MM.1S (cell line): ENCODE measurements at regions not wholly inside any gene's neighbourhood (a gene's known extent, or its start where the extent isn't known, plus 50 kb on each side); places are given as distances from the start of the nearest gene placed in this dataset.

Experiments
- DNase-seq: peaks from one replicate; pipeline ENCODE4 v3.0.0-alpha.2; 2015
- H2AFZ ChIP-seq: fragments of 300-600 bp; sonication (generic); 2 replicates; pipeline ENCODE4 v1.6.0; 2016; ENCODE audit warnings: antibody characterized with exemption, low read length
- H3F3A ChIP-seq: fragments of 300-600 bp; sonication (generic); 2 replicates; pipeline ENCODE4 v1.6.1; 2016; ENCODE audit warnings: mild to moderate bottlenecking, antibody characterized with exemption, low read length, moderate library complexity, mixed read lengths; ENCODE audit not compliant: insufficient read depth
- H3K27ac ChIP-seq: fragments of 300-600 bp; sonication (generic); 2 replicates; pipeline ENCODE4 v1.5.1; 2016; ENCODE audit warnings: mild to moderate bottlenecking, low read length
- H3K27me3 ChIP-seq: fragments of 300-600 bp; sonication (generic); replicated peaks from 2 replicates; pipeline ENCODE4 v1.6.0; 2016; ENCODE audit warnings: low read length; ENCODE audit not compliant: insufficient read depth
- H3K36me3 ChIP-seq: fragments of 300-600 bp; sonication (generic); replicated peaks from 2 replicates; pipeline ENCODE4 v1.6.1; 2016; ENCODE audit warnings: mild to moderate bottlenecking, low read length, mixed read lengths; ENCODE audit not compliant: insufficient read depth
- H3K4me1 ChIP-seq: fragments of 300-600 bp; sonication (generic); 2 replicates; pipeline ENCODE4 v1.6.1; 2016; ENCODE audit warnings: low read length, mixed read lengths
- H3K4me2 ChIP-seq: fragments of 300-600 bp; sonication (generic); 2 replicates; pipeline ENCODE4 v1.6.0; 2016; ENCODE audit warnings: low read depth, low read length
- H3K4me3 ChIP-seq: fragments of 300-600 bp; sonication (generic); 2 replicates; pipeline ENCODE4 v1.5.1; 2016; ENCODE audit warnings: low read length, mixed read lengths
- H3K79me2 ChIP-seq: fragments of 300-600 bp; sonication (generic); 2 replicates; pipeline ENCODE4 v1.6.1; 2016; ENCODE audit warnings: mixed run types, low read length, mixed read lengths
- H3K9ac ChIP-seq: fragments of 300-600 bp; sonication (generic); 2 replicates; pipeline ENCODE4 v1.6.1; 2016; ENCODE audit warnings: low read length, mixed read lengths
- H3K9me2 ChIP-seq: fragments of 300-600 bp; sonication (generic); replicated peaks from 2 replicates; pipeline ENCODE4 v1.6.1; 2016; ENCODE audit warnings: mild to moderate bottlenecking, low read length, mixed read lengths; ENCODE audit not compliant: insufficient read depth
- H3K9me3 ChIP-seq: fragments of 300-600 bp; sonication (generic); replicated peaks from 2 replicates; pipeline ENCODE4 v1.6.1; 2016; ENCODE audit warnings: mild to moderate bottlenecking, low read length, mixed read lengths; ENCODE audit not compliant: insufficient read depth
- H4K20me1 ChIP-seq: fragments of 300-600 bp; sonication (generic); 2 replicates; pipeline ENCODE4 v1.6.1; 2016; ENCODE audit warnings: mild to moderate bottlenecking, low read length, moderate library complexity, mixed read lengths; ENCODE audit not compliant: insufficient read depth
- CTCF ChIP-seq: fragments of 300-600 bp; sonication (generic); IDR thresholded peaks from 2 replicates; pipeline ENCODE4 v1.5.1; 2016; ENCODE audit warnings: antibody characterized with exemption, low read length, mixed read lengths
- EZH2 ChIP-seq: fragments of 300-600 bp; sonication (generic); optimal IDR thresholded peaks from 2 replicates; pipeline ENCODE3; 2017; ENCODE audit warnings: low read depth, mild to moderate bottlenecking, antibody characterized with exemption, low read length, mixed read lengths
- EZH2phosphoT487 ChIP-seq: fragments of 300-600 bp; sonication (generic); IDR thresholded peaks from 2 replicates; pipeline ENCODE4 v1.6.1; 2018; ENCODE audit warnings: antibody characterized with exemption, low read length

- Histone ChIP-seq H3K9me3 (no peaks in the 10 kb centered on the region), H3F3A (no peaks in the 10 kb centered on the region), H3K27me3 (no peaks in the 10 kb centered on the region), H3K36me3 (no peaks in the 10 kb centered on the region), H3K4me3 (no peak overlapping the region), H3K79me2 (no peaks in the 10 kb centered on the region), H4K20me1 (no peaks in the 10 kb centered on the region), H3K9ac (no peak overlapping the region), H2AFZ (no peak overlapping the region), H3K9me2 (no peaks in the 10 kb centered on the region), H3K4me2 (no peak overlapping the region), H3K27ac (no peak overlapping the region), H3K4me1 (no peaks in the 10 kb centered on the region)
- TF ChIP-seq EZH2phosphoT487 (no peak), CTCF (no peak), EZH2 (no peak)
- no peak for DNase-seq
Observed at GRCh38 chr17:71799657-71800056, 321.2 kb upstream of the SOX9 start.

- Histone ChIP-seq H3K4me3 (no peak overlapping the region), H3K27ac (no peak overlapping the region), H3K36me3 (no peaks in the 10 kb centered on the region), H3K9me3 (no peaks in the 10 kb centered on the region), H2AFZ (no peak overlapping the region), H3K4me2 (no peak overlapping the region), H3F3A (no peaks in the 10 kb centered on the region), H3K79me2 (no peaks in the 10 kb centered on the region), H3K9ac (no peak overlapping the region), H3K4me1 (no peaks in the 10 kb centered on the region), H3K27me3 (no peaks in the 10 kb centered on the region), H4K20me1 (no peaks in the 10 kb centered on the region), H3K9me2 (no peaks in the 10 kb centered on the region)
- DNase-seq: no peak
- TF ChIP-seq EZH2: no peak
- no peak for TF ChIP-seq CTCF
- TF ChIP-seq EZH2phosphoT487: no peak
Observed at GRCh38 chr17:71801301-71801700, 319.5 kb upstream of the SOX9 start.

GRCh38 chr17:71802663-71803062 is 318.2 kb upstream of the SOX9 start:
- TF ChIP-seq CTCF (no peak), EZH2phosphoT487 (no peak), EZH2 (no peak)
- Histone ChIP-seq H3K9me3 (no peaks in the 10 kb centered on the region), H2AFZ (no peak overlapping the region), H4K20me1 (no peaks in the 10 kb centered on the region), H3K4me2 (no peak overlapping the region), H3K9me2 (no peaks in the 10 kb centered on the region), H3K4me1 (no peaks in the 10 kb centered on the region), H3K36me3 (no peaks in the 10 kb centered on the region), H3K4me3 (no peak overlapping the region), H3K79me2 (no peaks in the 10 kb centered on the region), H3K27me3 (no peaks in the 10 kb centered on the region), H3K9ac (no peak overlapping the region), H3F3A (no peaks in the 10 kb centered on the region), H3K27ac (no peak overlapping the region)
- no peak for DNase-seq
